22Rv1 (cell line): ENCODE measurements at regions not wholly inside any gene's neighbourhood (a gene's known extent, or its start where the extent isn't known, plus 50 kb on each side); places are given as distances from the start of the nearest gene placed in this dataset.

Source experiments
- ZFX ChIP-seq: fragments of 450-650 bp; IDR thresholded peaks from 2 replicates; pipeline ENCODE4 v1.6.1; 2017; ENCODE audit warnings: antibody characterized with exemption, borderline replicate concordance
- TF ChIP-seq, protein P1 (sequence below): fragments of 450-650 bp; IDR thresholded peaks from 2 replicates; pipeline ENCODE4 v1.5.1; 2017; ENCODE audit warnings: mild to moderate bottlenecking

DNA sequence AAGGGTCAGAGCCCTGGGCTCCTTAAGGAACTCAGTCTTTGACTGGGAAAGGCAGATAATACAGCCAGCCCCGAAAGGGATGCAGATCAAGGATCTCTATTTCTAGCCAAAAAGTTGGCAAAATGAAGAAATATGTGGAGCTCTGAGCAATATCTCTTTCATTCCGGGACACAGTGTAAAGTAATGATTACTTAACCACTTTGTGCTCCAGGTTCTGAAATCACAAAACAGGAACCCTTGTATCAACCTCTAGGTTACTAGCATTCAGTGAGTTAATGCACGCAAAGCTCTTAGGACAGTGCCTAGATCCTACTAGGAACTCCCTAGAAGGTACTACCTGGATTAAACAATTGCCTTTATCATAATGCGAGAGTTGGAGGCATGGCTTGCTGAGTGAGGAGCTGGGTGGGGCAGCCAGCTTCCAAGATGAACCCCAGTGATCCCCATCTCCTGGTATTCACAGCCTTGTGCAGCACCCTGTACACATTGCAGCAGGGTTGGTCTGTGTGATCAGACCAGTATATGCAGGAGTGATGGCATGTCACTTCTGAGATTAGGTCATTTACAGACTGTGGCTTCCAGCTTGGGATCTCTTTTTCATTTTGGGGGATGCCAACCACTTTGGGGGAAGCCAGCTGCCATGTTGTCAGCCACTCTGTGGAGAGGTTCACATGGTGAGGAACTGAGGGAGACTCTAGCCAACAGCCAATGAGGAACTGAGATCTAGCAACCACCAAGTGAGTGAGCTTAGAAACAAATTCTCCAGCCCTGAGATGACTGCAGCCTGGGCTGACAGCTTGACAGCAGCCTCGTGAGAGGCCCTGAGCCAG lies 103.1 kb upstream of the SLC44A1 start:
- TF ChIP-seq, protein P1, sequence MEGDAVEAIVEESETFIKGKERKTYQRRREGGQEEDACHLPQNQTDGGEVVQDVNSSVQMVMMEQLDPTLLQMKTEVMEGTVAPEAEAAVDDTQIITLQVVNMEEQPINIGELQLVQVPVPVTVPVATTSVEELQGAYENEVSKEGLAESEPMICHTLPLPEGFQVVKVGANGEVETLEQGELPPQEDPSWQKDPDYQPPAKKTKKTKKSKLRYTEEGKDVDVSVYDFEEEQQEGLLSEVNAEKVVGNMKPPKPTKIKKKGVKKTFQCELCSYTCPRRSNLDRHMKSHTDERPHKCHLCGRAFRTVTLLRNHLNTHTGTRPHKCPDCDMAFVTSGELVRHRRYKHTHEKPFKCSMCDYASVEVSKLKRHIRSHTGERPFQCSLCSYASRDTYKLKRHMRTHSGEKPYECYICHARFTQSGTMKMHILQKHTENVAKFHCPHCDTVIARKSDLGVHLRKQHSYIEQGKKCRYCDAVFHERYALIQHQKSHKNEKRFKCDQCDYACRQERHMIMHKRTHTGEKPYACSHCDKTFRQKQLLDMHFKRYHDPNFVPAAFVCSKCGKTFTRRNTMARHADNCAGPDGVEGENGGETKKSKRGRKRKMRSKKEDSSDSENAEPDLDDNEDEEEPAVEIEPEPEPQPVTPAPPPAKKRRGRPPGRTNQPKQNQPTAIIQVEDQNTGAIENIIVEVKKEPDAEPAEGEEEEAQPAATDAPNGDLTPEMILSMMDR: no peak
- TF ChIP-seq ZFX: no peak
